ENCODE measurements at regions not wholly inside any gene's neighbourhood (a gene's known extent, or its start where the extent isn't known, plus 50 kb on each side); places are given as distances from the start of the nearest gene placed in this dataset.

DNA sequence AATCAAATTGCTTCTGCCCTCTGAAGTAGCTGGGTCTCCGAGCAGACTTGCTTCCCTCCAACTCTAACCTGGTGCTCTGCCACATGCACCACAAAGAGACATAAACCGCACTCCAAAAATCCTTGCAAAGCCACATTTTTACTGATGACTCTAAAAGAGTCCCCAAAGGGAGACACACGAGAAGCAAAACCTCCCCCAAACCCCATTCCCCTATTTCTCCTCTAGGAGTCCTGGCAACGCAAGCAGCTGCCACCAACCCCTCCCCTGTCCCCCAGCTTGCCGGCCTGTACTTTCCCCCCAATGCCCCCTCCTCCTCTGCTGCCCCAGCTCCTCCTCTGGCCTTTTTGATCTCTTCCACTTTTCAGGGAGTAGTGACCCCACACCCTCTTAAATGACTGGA, 180.1 kb upstream of the ARID1B start:
- no peaks in the 10 kb centered on the region for H3K9me3 Mint-ChIP-seq
- no peak for DNase-seq
- H3K27ac Mint-ChIP-seq, result no peak overlapping the region

DNA sequence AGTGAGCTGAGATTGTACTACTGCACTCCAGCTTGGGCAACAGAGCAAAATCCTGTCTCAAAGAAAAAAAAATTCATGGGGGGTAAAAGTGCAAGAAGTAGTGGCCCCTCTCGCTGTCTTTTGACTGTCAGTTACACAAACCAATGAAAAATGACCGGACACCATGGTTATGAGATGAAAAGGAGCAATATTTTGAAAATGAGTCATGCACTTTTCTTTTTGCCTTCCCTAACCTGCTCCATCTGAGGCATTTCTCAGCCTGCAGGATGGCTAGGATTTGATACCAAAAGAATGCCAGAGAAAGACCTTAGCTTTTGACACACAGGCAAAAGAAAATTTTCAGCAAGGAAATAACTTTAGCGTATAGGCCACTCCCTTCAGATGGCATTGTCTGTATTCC, 181.7 kb upstream of the ARID1B start:
- H3K4me3 Mint-ChIP-seq, result no peak overlapping the region
- no peak for DNase-seq
- TF ChIP-seq, protein P1, sequence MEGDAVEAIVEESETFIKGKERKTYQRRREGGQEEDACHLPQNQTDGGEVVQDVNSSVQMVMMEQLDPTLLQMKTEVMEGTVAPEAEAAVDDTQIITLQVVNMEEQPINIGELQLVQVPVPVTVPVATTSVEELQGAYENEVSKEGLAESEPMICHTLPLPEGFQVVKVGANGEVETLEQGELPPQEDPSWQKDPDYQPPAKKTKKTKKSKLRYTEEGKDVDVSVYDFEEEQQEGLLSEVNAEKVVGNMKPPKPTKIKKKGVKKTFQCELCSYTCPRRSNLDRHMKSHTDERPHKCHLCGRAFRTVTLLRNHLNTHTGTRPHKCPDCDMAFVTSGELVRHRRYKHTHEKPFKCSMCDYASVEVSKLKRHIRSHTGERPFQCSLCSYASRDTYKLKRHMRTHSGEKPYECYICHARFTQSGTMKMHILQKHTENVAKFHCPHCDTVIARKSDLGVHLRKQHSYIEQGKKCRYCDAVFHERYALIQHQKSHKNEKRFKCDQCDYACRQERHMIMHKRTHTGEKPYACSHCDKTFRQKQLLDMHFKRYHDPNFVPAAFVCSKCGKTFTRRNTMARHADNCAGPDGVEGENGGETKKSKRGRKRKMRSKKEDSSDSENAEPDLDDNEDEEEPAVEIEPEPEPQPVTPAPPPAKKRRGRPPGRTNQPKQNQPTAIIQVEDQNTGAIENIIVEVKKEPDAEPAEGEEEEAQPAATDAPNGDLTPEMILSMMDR (IDR thresholded peaks at IDR 0.05), result no peak
- no peaks in the 10 kb centered on the region for H3K36me3 Mint-ChIP-seq (ENCODE audit: low read depth)
- no peaks in the 10 kb centered on the region for H3K9me3 Mint-ChIP-seq
- H3K27me3 Mint-ChIP-seq (ENCODE audit: insufficient read depth), result peaks cover 15% of the 10 kb centered on the region
- no peak overlapping the region for H3K27ac Mint-ChIP-seq
- H3K4me1 Mint-ChIP-seq (ENCODE audit: low read depth), result peaks cover 6% of the 10 kb centered on the region; the same call in 1 of the 2 replicates

More for the DNA sequence above, 180.1 kb upstream of the ARID1B start:
- Mint-ChIP-seq H3K36me3 (ENCODE audit: low read depth) (no peaks in the 10 kb centered on the region), H3K4me3 (no peak overlapping the region), H3K27me3 (ENCODE audit: insufficient read depth) (peaks cover 13% of the 10 kb centered on the region), H3K4me1 (ENCODE audit: low read depth) (peaks cover 6% of the 10 kb centered on the region; the same call in 1 of the 2 replicates)
- TF ChIP-seq, protein P1 (IDR thresholded peaks at IDR 0.05), result no peak

DNA sequence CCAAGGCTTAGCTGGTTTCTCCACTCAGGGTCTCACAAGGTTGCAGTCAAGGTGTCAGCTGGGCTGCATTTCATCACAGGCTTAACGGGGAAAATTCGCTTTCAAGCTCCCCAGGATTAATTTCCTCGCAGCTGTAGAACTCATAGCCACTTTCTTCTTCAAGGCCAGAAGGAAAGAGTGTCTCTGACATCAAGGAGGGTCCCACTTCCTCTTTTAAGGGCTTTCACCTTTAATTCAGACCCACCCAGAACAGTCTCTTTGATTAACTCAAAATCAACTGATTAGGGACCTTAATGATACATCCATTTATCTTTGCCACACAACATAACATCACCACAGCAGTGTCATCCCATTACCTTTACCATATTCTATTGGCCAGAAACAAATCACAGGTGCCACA, 183.3 kb upstream of the ARID1B start:
- no peaks in the 10 kb centered on the region for H3K36me3 Mint-ChIP-seq (ENCODE audit: low read depth)
- H3K27ac Mint-ChIP-seq, result no peak overlapping the region
- H3K4me3 Mint-ChIP-seq, result no peak overlapping the region
- DNase-seq, result no peak
- peaks cover 15% of the 10 kb centered on the region for H3K27me3 Mint-ChIP-seq (ENCODE audit: insufficient read depth)
- no peaks in the 10 kb centered on the region for H3K4me1 Mint-ChIP-seq (ENCODE audit: low read depth)
- TF ChIP-seq, protein P1 (IDR thresholded peaks at IDR 0.05), result no peak
- no peaks in the 10 kb centered on the region for H3K9me3 Mint-ChIP-seq

DNA sequence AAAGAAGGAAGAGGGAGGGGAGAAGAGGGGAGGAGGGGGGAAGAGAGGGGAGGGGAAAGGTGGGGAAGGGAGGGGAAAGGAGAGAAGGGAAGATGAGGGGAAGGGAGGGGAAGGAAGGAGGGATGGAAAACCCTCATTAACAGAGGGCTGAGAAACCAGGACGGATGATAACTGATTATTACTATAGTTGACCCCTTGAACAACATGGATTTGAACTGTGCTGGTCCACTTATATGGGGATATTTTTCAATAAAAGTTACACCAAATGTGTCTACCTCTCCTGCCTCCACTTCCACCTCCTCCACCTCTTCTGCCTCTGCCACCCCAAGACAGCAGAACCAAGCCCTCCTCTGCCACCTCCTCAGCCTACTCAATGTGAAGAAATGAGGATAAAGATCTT, 184.1 kb upstream of the ARID1B start:
- no peaks in the 10 kb centered on the region for H3K9me3 Mint-ChIP-seq
- H3K27me3 Mint-ChIP-seq (ENCODE audit: insufficient read depth), result peaks cover 9% of the 10 kb centered on the region
- no peak overlapping the region for H3K4me3 Mint-ChIP-seq
- no peak for DNase-seq
- H3K27ac Mint-ChIP-seq, result no peak overlapping the region
- no peaks in the 10 kb centered on the region for H3K36me3 Mint-ChIP-seq (ENCODE audit: low read depth)
- H3K4me1 Mint-ChIP-seq (ENCODE audit: low read depth), result no peaks in the 10 kb centered on the region
- TF ChIP-seq, protein P1 (IDR thresholded peaks at IDR 0.05), result no peak

DNA sequence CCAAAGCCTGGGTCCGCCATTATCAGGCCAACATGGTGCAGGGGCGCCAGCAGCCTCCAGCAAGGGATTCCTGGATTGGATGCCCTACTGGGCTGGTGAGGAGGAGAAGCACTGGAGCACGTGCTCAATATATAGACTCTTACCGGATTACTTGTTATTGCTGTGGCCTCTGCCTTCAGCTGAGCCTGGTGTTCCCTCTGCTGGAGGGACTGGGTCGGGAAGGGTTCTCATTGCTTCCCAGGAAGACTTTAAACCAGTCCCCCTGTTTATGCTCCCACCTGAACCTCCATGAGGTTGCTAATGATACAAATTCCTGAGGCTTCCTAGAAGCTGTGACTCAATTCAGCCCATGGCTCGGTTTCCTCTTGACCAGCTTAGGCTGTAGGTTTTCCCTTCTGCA, 186.7 kb upstream of the ARID1B start:
- TF ChIP-seq, protein P1 (IDR thresholded peaks at IDR 0.05), result no peak
- Mint-ChIP-seq H3K36me3 (ENCODE audit: low read depth) (no peaks in the 10 kb centered on the region), H3K4me3 (no peak overlapping the region), H3K4me1 (ENCODE audit: low read depth) (no peaks in the 10 kb centered on the region), H3K9me3 (no peaks in the 10 kb centered on the region), H3K27me3 (ENCODE audit: insufficient read depth) (peaks cover 5% of the 10 kb centered on the region; the same call in 1 of the 2 replicates), H3K27ac (no peak overlapping the region)
- no peak for DNase-seq

DNA sequence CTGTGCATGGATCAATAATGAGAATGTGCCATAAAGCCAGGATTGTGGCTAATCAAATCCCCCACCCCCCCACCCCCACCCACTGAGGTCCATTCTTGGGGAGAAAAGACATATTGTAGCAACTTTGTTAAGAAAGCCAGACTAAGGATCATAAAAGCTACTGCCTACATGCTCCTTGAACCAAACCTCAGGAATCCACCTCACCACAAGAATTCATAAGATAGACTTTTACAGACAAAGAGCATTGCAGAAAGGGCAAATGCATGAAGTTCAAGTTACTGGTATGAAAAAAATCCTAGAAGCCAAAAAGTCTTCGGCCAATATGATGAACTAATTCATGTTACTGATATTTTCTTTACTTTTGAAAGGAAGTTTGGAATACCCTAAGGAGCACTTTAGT, 187.9 kb upstream of the ARID1B start:
- Mint-ChIP-seq H3K27ac (no peak overlapping the region), H3K4me3 (no peak overlapping the region), H3K27me3 (ENCODE audit: insufficient read depth) (peaks cover 5% of the 10 kb centered on the region; the same call in 1 of the 2 replicates), H3K4me1 (ENCODE audit: low read depth) (no peaks in the 10 kb centered on the region), H3K9me3 (no peaks in the 10 kb centered on the region), H3K36me3 (ENCODE audit: low read depth) (no peaks in the 10 kb centered on the region)
- TF ChIP-seq, protein P1 (IDR thresholded peaks at IDR 0.05), result no peak
- peak; percentile 44 for DNase-seq

All from HFFc6 (cell line).